Endometrium (tissue), 2 donors: ENCODE measurements at regions not wholly inside any gene's neighbourhood (a gene's known extent, or its start where the extent isn't known, plus 50 kb on each side); places are given as distances from the start of the nearest gene placed in this dataset.

Source experiments
- FAIRE-seq: peaks from 2 replicates; lab custom pipeline; 2012; peaks lifted over from hg19 to GRCh38; lab: Jason Lieb, UNC
- donor health status: control.
- donor health status: control.

DNA sequence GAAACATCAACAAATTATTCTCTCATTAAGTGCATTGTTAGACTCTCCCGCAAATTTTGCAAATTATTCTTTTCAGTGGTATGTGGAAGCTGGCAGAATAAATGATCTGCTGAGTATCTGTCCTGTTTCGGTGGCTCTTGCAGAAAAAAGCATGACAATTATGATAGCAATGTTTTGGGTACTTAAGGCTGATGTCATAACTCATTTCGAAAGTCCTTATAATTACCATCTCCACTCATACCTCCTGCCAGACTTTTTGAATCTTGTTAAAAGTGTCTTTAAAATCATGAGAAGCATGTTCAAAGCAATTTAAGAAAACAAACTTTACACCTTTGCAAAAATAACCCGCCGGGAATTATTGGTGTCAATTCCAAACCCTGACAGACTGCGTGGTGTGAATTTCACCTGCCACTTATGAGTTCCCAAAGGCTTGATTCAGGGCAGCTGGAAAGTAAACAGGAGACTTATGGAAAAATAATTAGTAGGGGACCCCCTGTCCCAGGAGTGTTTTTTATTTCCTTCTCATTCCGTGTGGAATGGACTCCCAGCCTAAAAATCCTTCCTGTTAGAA lies 87.6 kb upstream of the E2F3 start:
- no peak for FAIRE-seq

DNA sequence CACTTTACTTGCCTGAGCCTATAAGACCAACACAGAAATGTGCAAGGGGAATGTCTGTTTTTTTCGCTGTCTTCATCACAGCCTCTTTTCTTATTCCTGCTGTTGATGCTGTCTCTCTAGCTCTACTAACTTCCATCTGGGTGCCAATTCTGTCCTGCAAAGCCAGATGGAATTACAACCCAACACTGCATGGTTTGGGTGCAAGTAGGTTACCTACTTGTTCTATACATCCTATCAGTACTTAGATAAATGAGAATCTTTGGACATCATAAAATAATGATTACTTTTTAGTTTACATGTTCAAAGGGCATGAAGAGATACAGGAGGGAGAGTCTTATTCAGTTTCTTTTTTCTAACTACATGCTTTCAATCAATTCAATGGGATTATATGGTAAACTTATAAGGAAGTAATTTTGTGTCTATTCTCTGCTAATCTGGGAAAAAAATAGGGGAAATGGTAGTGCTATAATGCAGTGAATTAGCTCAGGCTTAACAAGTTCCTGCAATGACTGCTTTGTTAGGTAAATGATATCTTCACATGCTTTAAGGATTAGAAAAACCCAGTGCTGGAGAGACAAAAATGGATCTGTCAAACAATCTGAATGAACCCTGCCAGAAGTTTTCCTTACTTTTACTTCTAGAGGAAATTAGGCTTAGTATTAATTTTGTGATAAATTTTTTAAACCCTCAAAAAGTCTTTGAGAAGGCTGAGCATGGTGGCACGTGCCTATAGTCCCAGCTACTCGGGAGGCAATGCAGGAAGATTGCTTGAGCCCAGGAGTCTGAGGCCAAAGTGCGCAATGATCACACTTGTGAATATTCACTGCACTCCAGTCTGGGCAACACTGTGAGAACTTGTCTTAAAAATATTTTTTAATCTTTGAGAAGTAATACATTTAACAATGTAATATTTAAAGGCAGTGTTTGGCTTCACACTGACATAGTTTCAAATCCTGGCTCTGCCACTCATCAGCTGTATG lies 86.5 kb upstream of the E2F3 start:
- FAIRE-seq = no peak

DNA sequence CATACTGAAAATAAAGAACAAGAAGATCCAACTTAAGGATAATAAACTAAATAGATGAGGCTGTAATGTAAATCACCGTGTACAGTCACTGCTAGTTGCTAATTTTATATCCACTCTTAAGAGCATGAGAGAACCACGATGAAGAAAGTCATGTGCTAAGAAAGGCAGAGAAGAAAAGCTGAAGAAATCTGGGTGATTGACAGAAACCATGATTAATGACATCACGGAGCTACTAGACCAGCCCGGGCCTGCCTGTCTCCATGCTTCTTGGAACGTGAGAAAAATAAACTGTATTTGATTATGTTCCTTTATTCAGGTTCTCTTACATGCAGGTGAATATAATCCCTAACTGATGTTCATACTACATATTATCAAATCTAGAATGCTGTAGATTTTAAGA lies 84.2 kb upstream of the E2F3 start:
- FAIRE-seq = no peak

DNA sequence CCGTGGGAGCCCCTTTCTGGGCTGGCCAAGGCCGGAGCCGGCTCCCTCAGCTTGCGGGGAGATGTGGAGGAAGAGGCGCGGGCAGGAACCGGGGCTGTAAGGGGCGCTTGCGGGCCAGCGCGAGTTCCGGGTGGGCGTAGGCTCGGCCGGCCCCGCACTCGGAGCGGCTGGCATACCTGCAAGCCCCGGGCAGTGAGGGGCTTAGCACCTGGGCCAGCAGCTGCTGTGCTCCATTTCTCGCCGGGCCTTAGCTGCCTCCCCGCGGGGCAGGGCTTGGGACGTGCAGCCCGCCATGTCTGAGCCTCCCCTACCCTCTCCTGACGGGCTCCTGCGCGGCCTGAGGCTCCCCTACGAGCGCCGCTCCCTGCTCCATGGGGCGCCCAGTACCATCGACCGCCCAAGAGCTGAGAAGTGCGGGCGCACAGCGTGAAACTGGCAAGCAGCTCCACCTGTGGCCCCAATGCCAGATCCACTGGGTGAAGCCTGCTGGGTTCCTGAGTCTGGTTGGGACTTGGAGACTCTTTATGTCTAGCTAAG lies 82.8 kb upstream of the E2F3 start:
- no peak for FAIRE-seq

DNA sequence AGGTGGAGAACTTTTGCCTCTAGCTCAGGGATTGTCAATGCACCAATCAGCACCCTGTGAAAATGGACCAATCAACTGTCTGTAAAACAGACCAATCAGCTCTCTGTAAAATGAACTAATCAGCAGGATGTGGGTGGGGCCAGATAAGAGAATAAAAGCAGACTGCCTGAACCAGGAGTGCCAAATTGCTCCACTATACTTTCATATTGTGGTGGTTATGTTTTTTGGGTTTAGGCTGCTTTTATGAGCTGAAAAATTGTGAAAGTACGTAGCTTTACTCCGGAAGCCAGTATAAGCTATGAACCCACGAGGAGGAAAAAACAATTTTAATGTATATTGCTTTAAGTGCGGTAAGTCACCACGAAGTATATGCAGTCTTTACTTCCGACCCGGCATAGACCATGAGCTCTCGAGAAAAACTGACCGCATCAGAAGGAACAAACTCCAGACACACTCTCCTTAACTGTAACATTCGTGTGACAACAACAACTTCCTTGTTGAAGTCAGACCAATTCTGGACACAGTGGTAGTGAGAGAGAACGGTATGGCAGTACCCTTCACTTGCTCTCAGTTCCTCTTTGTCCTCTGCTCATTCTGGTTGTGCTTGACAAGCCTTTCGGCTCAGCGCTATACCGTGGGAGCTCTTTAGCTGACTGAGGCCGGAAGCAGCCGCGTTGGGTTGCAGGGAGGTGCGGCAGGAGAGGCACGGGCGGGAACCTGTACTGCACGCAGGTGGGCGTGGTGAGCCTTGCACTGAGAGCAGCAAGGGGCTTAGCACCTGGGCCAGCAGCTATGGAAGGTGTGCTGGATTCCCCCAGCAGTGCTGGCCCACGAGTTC lies 81.9 kb upstream of the E2F3 start:
- no peak for FAIRE-seq

DNA sequence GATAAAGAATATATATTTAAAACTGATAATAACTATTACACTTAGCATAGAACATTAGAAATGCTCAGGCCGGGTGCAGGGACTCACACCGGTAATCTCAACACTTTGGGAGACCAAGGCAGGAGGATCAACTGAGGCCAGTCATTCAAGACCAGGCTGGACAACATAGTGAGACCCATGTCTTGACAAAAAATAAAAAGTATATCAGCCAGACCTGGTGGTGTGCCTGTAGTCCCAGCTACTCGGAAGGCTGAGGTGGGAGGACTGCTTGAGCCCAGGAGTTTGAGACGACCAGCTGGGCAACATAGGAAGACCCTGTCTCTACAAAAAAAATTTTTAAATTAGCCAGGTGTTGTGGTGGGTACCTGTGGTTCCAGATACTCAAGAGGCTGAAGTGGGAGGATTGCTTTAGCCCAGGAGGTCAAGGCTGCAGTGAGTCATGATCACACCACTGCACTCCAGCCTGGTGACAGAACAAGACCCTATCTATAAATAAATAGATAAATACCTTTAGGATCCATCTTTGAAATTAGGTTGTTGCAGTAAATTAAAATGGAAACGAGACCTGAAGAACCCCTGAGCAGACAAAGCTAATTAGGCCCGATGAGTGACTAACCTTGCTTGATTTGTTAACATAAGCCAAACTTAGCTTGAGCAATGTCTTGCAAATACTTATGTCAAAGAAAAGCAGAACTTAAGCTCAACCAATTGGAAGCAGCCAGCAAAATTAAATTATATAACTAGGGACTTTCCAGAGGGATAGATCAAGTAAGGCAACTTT lies 75.8 kb upstream of the E2F3 start:
- no peak for FAIRE-seq

DNA sequence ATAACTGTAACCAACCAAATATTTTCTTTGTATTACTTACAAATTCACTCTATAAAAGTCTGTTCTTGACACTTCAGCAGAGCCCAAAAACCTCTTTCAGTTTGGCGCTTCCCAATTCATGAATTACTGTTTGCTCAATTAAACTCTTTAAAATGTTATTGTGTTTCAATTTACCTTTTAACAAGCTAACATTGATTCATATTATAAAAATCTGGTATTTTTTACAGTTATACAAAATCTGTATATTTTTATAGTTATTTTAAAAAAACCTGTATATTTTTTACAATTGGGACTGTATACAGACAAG lies 75.3 kb upstream of the E2F3 start:
- no peak for FAIRE-seq

DNA sequence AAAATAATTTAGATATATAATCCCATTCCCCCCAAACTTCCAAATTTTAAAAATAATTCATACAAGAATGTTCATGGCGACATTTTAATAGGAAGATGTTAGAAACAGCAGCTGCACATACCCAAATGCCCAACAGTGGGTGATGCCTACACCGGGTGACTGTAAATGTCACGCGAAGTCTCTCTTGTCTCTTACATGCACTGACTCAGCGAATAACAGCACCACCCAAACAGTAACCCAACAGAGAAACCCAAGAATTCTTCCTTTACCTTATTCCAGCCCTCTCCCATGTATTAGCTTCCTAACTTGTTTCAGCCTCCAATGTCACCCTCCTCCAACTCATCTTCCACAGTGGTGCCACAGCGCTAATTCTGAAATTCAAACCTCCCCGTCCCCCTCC lies 74.5 kb upstream of the E2F3 start:
- no peak for FAIRE-seq

DNA sequence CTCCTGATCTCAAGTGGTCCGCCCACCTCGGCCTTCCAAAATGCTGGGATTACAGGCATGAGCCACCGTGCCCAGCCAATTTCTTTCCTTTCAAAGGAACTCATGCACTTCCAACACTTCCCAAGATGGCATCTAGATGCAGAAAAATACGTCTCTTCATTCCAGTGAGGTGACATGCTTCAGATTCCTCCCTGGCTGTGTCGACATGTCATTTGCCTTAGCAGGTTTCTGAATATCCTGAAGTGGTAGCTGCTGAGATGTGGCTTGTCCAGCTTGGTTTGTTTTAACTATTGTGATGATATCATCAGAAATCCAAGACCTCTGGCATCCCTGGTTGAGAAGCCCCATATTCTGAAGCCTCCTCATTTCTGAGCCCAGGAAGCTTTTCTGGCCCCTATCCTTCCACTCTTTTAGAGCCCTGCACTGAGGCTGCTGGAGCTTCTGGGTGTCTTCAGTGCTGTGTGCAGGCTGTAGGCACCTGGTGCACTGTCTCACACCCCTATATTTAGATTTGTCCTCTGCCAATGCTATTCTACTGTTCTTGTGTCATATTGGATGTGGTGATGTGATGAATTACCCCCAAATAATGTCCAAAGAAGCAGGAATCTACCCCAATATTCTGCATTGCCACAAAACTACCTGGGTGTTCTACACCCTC lies 73.3 kb upstream of the E2F3 start:
- FAIRE-seq = no peak

DNA sequence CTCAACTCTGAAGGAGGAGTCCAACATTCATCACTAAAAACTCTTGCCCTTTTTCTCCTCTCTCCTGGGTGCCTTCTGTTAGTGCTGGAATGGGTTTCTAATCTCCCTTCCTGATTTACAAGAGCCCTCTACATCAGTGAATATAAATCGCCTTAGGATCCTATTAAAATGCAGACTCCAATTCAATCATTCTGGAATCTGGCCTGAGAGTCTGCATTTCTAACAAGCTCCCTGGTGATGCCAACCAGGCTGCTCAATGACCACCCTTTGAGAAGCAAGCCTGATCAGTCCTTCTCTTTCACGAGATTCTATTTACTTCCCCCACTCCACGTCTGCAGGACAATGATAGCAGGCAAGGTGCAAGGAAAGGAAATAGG lies 72.8 kb upstream of the E2F3 start:
- FAIRE-seq = no peak

DNA sequence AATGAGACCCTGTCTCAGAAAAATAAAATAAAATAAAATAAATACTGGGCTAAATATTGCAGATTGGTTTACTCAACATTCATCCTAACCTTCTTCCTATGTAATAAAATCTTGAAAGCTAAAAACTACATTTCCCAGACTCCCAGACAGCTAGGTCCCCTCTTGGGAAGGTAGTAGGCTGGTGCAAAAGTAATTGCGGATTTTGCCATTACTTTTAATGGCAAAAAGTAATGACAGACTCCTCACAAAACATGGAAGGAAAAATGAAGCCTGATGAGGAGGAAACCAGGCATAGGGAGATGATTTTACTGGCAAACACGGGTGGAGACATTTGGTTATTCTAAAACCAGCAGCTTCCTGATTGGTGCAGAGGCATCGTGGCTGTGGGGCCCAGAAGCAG lies 70.6 kb upstream of the E2F3 start:
- FAIRE-seq = no peak

DNA sequence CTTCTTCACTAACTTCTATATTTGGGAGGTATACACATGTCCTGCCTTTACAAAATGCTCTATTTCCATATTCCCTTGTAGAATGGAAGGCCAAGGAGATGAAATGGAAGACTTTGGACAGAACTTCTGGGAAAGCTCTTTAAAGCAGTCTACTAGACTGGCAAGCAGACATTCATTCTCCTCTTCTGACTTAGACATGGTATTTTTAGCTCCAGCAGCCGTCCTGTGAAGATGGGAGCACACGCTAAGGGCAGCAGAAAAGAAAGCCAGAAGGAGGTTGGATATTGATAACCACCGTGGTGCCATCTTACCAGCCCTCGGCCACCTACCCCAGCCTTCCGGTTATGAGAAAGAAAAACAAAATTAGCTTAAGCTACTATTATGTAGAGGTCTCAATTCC lies 70.1 kb upstream of the E2F3 start:
- no peak for FAIRE-seq

DNA sequence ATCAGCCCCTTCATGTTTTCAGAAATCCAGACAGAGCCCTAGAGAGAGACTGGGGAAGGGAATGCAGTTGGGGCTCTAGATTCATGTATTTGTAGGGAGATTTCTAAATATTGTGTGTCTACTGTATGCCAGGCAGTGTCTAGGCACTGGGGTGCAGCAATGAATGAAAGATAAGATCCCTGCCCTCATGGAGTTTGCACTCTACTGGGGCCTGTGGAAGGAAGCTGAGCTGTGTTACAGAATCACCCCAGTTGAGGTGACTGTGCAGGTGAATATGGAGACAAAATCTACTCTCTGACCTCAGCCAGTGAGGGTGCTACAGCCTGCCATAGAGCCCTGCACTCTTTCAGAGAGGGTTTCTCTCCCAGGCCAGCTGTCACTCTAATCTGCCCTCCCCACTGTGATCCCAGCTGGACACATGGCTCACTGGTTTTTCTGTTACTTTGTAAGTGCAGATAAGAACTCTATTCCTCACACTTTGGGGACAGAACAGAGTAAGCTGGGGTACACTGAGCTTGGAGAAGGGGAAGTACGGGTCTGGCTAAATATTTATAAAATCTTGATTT lies 69.2 kb upstream of the E2F3 start:
- no peak for FAIRE-seq

DNA sequence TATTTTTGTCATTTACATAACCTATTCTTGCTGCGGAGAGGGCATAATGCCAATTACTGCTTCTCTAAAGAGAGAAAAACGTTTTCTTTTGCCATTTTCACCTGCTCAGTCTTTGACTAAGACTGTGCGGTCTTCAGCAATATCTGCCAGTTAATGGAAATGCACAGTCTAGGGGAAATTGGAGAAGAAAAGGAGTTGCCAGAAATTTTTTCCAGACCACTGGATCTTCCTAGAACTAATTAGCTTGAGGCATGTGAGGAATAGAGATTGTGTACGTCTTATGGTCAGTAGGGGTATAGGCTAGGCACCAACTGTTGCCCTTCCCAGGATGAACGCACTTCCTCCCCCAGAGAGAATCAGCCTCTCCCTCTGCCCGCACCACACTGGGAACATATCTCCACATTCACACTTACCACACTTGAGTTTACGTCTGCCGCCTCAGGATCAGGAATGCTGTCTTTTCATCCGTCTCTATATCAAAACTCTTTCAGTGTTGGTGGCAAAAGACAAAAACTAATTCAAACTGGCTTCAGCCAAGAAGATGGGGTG lies 67.9 kb upstream of the E2F3 start:
- FAIRE-seq = no peak

DNA sequence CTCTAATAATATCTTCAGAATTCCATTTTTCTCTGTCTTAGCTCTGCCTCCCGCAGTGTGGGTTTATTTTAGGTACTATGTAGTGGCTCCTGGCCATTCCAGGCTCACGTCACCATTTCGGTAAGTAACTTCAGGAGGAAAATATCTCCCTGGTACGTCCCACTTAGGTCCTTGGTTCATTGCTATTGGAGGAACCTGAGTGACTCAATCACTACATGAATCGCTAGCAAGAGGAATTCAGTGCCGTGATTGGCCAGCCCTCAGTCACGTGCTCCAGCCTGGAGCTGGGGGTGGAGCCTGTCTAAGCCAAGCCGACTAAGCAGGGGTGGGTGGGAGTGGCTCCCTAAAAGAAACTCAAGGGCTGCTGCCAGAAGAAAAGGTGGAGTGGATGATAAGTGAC lies 67.3 kb upstream of the E2F3 start:
- FAIRE-seq = no peak

DNA sequence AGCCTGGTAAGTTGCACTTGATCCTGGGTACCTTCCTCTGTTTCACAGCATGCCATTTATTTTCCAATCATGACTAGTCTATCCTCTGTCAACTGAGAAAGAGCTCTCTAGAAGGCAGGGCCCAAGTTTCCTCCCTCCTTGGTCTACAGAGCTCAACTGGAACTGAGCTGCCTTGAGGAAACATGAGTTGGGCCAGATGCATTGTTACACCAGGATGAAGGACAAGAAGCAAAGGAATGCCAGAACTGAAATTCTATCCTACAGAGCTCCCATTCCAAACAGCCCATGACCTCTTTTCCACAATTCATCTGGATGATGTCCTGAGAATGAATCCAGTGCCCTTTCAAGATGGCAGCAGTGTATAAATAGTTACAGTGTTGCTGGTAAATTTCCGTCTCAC lies 66.7 kb upstream of the E2F3 start:
- FAIRE-seq = no peak

DNA sequence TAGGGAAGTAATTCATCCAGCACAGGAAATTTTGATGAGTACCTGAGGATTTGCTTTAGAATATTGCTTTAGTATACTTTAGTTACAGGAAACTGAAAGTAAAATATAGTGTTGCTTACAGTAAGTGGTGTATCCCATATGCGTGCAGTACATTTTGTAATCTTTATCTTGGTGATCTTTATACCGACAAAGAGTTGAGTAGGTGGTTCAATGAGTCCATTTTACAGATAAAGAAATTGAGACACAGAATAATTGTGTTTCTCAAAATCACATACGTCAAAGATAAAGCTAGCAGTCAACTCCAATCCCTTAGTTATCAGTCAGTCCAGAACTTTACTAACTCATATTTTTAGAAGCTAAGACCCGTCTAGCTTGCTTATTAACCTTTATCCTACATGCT lies 65.8 kb upstream of the E2F3 start:
- FAIRE-seq = no peak

DNA sequence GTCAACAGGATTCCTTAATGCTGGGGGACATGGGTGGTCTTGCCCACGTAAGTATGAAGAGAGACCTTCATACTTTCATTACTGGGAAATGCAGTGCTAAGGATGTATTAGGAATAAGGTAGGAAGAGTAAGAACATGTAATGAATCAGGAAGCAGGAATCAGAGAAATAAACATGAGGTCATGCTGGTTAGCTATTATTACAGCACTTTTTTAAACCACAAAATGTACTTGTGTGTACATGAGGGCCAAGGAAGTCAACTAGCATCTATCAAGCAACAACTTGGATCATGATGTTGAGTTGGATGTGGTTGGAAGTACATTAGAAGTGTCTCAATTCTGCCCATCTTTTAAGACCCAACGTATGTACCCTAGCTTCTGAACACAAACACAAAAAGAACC lies 63.5 kb upstream of the E2F3 start:
- no peak for FAIRE-seq

DNA sequence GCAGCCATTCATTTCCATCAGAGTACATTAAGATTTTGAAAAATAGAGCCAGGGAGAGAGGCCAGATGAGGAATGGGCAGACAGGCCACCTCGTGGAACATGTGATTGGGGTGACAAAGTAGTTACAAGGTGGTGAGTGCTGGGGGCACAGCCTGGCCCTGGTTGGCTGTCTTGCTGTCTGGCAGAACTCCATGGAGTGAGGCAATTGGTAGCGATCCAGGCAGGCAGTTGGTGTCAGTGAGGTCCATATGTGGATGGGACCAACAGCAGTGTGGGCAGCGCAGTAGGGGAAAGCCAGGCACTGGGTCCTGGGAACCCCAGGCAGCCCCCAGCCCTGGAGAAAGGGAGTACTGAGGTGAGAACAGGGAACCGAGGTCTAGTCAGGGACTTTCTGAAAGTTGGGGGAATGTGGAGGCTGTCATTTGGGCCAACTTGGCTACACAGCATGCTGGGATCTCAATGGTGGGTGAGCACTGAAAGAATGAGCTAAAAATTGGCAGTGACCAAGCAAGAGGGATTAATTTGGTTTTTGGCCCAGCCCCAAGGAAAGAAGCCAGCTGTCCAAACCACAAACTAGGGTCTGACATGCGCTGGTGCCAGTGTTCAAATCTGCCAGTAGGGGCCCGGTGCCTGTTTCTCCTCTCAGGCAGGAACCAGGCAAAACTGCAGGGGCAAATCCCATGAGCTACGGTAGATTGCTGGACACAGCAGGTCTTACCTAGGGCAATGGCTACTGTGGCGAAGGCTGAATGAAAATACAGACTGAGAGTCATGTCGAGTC lies 61.4 kb upstream of the E2F3 start:
- FAIRE-seq = no peak

DNA sequence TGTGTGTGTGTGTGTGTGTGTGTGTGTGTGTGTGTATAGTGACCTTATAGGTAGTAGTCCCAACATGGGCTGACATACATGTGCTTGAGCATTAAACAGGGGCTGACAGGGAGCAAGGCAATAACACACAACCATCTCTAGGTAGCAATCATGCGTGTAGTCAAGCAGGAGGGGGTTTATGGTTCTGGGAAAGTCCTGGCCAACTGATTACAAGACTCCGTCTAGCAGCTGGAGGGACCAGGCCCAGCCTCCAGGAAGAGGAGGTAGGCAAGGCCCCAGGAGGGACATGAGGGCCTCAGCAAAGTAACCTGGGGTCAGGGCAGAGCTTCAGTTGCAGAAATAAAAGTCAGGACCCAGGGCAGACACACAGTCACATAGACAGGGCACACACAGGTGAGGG lies 60.6 kb upstream of the E2F3 start:
- FAIRE-seq = no peak
